DOHH2 (cell line): ENCODE measurements at regions not wholly inside any gene's neighbourhood (a gene's known extent, or its start where the extent isn't known, plus 50 kb on each side); places are given as distances from the start of the nearest gene placed in this dataset.

ENCODE experiments used
- CTCF ChIP-seq: fragments of 200-600 bp; sonication (generic); IDR thresholded peaks from one replicate; pipeline ENCODE4 v1.5.1; 2014; ENCODE audit warnings: antibody characterized with exemption, mild to moderate bottlenecking, low read depth, low read length; ENCODE audit not compliant: poor library complexity, severe bottlenecking
- EZH2phosphoT487 ChIP-seq: fragments of 200-600 bp; sonication (generic); IDR thresholded peaks from 2 replicates; pipeline ENCODE4 v1.6.1; 2017; ENCODE audit warnings: borderline replicate concordance, mild to moderate bottlenecking, antibody characterized with exemption, low read length, moderate library complexity, mixed read lengths

GRCh38 chr10:6788231-6788630, 208.2 kb upstream of the PRKCQ start:
- TF ChIP-seq CTCF (no peak), EZH2phosphoT487 (no peak)
